Trophoblast cell (in vitro differentiated cells and primary cell): ENCODE measurements at regions not wholly inside any gene's neighbourhood (a gene's known extent, or its start where the extent isn't known, plus 50 kb on each side); places are given as distances from the start of the nearest gene placed in this dataset.

ENCODE experiments used
- DNase-seq, 2 donors: peaks; one replicate each; pipeline ENCODE4 v3.0.0-alpha.2; 2016
- H2AFZ ChIP-seq: 2 replicates; pipeline ENCODE4 v1.6.1; 2013; ENCODE audit warnings: low read length, moderate library complexity, mild to moderate bottlenecking; ENCODE audit not compliant: insufficient read depth, poor library complexity
- H2AK5ac ChIP-seq: 2 replicates; pipeline ENCODE4 v1.6.1; 2013; ENCODE audit warnings: mild to moderate bottlenecking, low read length
- H2BK120ac ChIP-seq: 2 replicates; pipeline ENCODE4 v1.6.1; 2013; ENCODE audit warnings: low read length, mild to moderate bottlenecking, moderate library complexity; ENCODE audit not compliant: insufficient read depth, poor library complexity
- H2BK12ac ChIP-seq: 2 replicates; pipeline ENCODE4 v1.6.1; 2013; ENCODE audit warnings: mild to moderate bottlenecking, low read length, moderate library complexity
- H2BK5ac ChIP-seq: 2 replicates; pipeline ENCODE4 v1.6.1; 2013; ENCODE audit warnings: low read length, low read depth, moderate library complexity, mild to moderate bottlenecking; ENCODE audit not compliant: poor library complexity
- H3K14ac ChIP-seq: 2 replicates; pipeline ENCODE4 v1.6.1; 2013; ENCODE audit warnings: mild to moderate bottlenecking, low read length
- H3K18ac ChIP-seq: 2 replicates; pipeline ENCODE4 v1.6.1; 2013; ENCODE audit warnings: mild to moderate bottlenecking, low read length
- H3K23ac ChIP-seq: 2 replicates; pipeline ENCODE4 v1.6.1; 2013; ENCODE audit warnings: low read length
- H3K27ac ChIP-seq: 2 replicates; pipeline ENCODE4 v1.5.1; 2013; ENCODE audit warnings: low read depth, mild to moderate bottlenecking, inconsistent platforms, low read length, moderate library complexity
- H3K27me3 ChIP-seq: 2 replicates; pipeline ENCODE4 v1.6.1; 2013; ENCODE audit warnings: inconsistent platforms, mild to moderate bottlenecking, low read length, moderate library complexity; ENCODE audit not compliant: insufficient read depth
- H3K36me3 ChIP-seq, 2 experiments: 1 replicate in 1 of 2; 2 replicates in 1 of 2; pipeline ENCODE4 v1.6.1; 2013; ENCODE audit warnings: low read length in 2 of 2, mild to moderate bottlenecking in 2 of 2, moderate library complexity in 1 of 2; ENCODE audit not compliant: insufficient read depth in 2 of 2, control insufficient read depth in 1 of 2
- H3K4ac ChIP-seq: 2 replicates; pipeline ENCODE4 v1.6.1; 2013; ENCODE audit warnings: low read depth, mild to moderate bottlenecking, low read length, moderate library complexity
- H3K4me1 ChIP-seq, 2 experiments: 1 replicate in 1 of 2; 2 replicates in 1 of 2; pipeline ENCODE4 v1.6.1; 2013; ENCODE audit warnings: low read length in 2 of 2, mild to moderate bottlenecking in 2 of 2, moderate library complexity in 1 of 2; ENCODE audit not compliant: insufficient read depth in 2 of 2, control insufficient read depth in 1 of 2
- H3K4me2 ChIP-seq: 2 replicates; pipeline ENCODE4 v1.6.1; 2013; ENCODE audit warnings: inconsistent platforms, mild to moderate bottlenecking, low read length, moderate library complexity
- H3K4me3 ChIP-seq: 2 replicates; pipeline ENCODE4 v1.5.1; 2013; ENCODE audit warnings: mild to moderate bottlenecking, low read depth, low read length, inconsistent platforms
- H3K79me1 ChIP-seq: one replicate; pipeline ENCODE4 v1.6.1; 2013; ENCODE audit warnings: low read length
- H3K79me2 ChIP-seq: 2 replicates; pipeline ENCODE4 v1.6.1; 2013; ENCODE audit warnings: low read length, mild to moderate bottlenecking; ENCODE audit not compliant: control insufficient read depth, insufficient read depth, poor library complexity
- H3K9ac ChIP-seq: 2 replicates; pipeline ENCODE4 v1.6.1; 2013; ENCODE audit warnings: mild to moderate bottlenecking, low read length
- H3K9me3 ChIP-seq: 2 replicates; pipeline ENCODE4 v1.6.1; 2013; ENCODE audit warnings: low read depth, mild to moderate bottlenecking, control low read depth, inconsistent platforms, low read length; ENCODE audit not compliant: insufficient read depth
- H4K12ac ChIP-seq: 2 replicates; pipeline ENCODE4 v1.6.1; 2013; ENCODE audit warnings: low read depth, mild to moderate bottlenecking, low read length, moderate library complexity
- H4K8ac ChIP-seq: 2 replicates; pipeline ENCODE4 v1.6.1; 2013; ENCODE audit warnings: low read depth, mild to moderate bottlenecking, low read length, moderate library complexity
- H4K91ac ChIP-seq: one replicate; pipeline ENCODE4 v1.6.1; 2013; ENCODE audit warnings: low read depth, mild to moderate bottlenecking, low read length, moderate library complexity
- WGBS: extraction: QIAGEN DNeasy Blood & Tissue Kit; methylation state at CpG from one replicate; pipeline ENCODE4 v1.1.7; 2013; ENCODE audit warnings: missing lambda C conversion rate; ENCODE audit not compliant: insufficient read length, insufficient coverage; ENCODE audit errors: extremely low coverage; 5-methylcytosine and 5-hydroxymethylcytosine counted together

DNA sequence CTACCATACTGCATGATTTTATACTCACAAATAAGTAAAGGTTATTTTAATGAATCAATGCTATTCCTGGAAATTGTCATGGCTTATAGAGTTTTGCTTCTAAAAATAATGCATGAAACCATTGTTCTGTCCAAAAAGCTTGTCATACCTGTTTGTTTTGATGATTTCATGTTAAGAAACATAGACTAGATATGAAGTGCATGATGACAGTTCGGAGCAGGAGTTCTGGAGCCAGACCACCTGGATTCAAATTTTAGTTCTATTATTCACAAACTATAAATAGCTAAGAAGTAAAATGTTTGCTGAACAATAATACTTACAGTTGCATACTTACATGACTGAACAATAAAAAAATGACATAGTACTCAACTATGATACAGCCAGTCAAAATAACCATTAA, 107.0 kb upstream of the AKR1E2 start:
- no peak overlapping the region for H4K8ac ChIP-seq
- H3K27me3 ChIP-seq = no peaks in the 10 kb centered on the region
- no peak overlapping the region for H4K91ac ChIP-seq
- no peak overlapping the region for H3K23ac ChIP-seq
- H4K12ac ChIP-seq = no peak overlapping the region
- no peak overlapping the region for H3K27ac ChIP-seq
- H3K9me3 ChIP-seq = no peaks in the 10 kb centered on the region
- H3K4me1 ChIP-seq = no peaks in the 10 kb centered on the region
- H3K4me2 ChIP-seq = no peak overlapping the region
- H3K79me1 ChIP-seq = no peaks in the 10 kb centered on the region
- no peak overlapping the region for H3K4ac ChIP-seq
- H2BK12ac ChIP-seq = no peak overlapping the region
- H2BK120ac ChIP-seq = no peak overlapping the region
- H2AFZ ChIP-seq = no peak overlapping the region
- no peak for DNase-seq
- WGBS = no CpG with 5 or more reads among the region's 1 CpG
- H3K79me2 ChIP-seq = no peaks in the 10 kb centered on the region
- H3K18ac ChIP-seq = no peak overlapping the region
- no peaks in the 10 kb centered on the region for H3K36me3 ChIP-seq
- no peak overlapping the region for H3K4me3 ChIP-seq
- no peak overlapping the region for H3K14ac ChIP-seq
- no peak overlapping the region for H2AK5ac ChIP-seq
- no peak overlapping the region for H3K9ac ChIP-seq
- H2BK5ac ChIP-seq = no peak overlapping the region

DNA sequence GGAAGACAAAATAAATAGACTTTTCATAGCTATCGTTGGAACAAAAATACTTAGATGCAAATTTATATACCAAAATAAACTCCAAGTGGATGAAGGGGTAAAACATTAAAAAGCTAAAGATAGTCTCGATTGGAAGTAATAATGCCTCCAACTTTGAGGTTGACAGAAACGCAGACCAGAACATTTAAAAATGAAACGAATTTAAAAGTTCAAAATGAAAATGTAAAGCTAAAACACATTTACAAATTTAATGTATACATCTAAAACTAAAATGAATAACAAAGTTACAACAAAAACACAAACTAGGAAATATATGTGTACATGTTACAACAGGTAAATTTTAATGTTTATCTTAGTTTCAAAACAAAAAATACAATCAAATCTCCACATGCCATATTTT, 107.5 kb upstream of the AKR1E2 start:
- Histone ChIP-seq H3K23ac (no peak overlapping the region), H2BK5ac (no peak overlapping the region), H4K12ac (no peak overlapping the region), H3K9me3 (no peaks in the 10 kb centered on the region), H2BK120ac (no peak overlapping the region), H2AK5ac (no peak overlapping the region), H3K4me3 (no peak overlapping the region), H3K79me1 (no peaks in the 10 kb centered on the region), H3K27me3 (no peaks in the 10 kb centered on the region), H3K4me2 (no peak overlapping the region), H4K8ac (no peak overlapping the region), H3K9ac (no peak overlapping the region), H2BK12ac (no peak overlapping the region), H2AFZ (no peak overlapping the region), H3K14ac (no peak overlapping the region), H4K91ac (no peak overlapping the region), H3K4me1 (no peaks in the 10 kb centered on the region), H3K79me2 (no peaks in the 10 kb centered on the region), H3K18ac (no peak overlapping the region), H3K4ac (no peak overlapping the region), H3K27ac (no peak overlapping the region), H3K36me3 (no peaks in the 10 kb centered on the region)
- WGBS = no CpG with 5 or more reads among the region's 4 CpGs
- DNase-seq = no peak

DNA sequence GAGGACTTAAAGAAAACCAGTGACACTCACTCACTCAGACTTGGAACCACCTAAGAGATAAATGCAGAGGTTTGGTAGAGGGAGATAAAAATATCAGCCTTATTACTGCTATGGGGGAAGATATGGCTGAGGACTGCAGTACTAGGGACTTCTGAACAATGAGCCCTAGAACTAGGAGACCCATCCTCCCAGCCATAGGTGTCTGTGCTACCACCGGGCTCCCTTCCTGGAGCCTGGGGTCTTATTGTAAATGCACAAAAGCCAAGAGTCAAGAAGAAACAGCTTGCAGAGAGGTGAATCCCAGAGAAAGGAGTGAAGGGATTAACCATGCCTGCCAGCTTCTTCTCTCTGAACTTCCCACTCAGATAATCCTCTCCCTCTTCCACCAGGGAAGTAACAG, 108.3 kb upstream of the AKR1E2 start:
- no peak overlapping the region for H2BK5ac ChIP-seq
- no peak overlapping the region for H2BK12ac ChIP-seq

DNA sequence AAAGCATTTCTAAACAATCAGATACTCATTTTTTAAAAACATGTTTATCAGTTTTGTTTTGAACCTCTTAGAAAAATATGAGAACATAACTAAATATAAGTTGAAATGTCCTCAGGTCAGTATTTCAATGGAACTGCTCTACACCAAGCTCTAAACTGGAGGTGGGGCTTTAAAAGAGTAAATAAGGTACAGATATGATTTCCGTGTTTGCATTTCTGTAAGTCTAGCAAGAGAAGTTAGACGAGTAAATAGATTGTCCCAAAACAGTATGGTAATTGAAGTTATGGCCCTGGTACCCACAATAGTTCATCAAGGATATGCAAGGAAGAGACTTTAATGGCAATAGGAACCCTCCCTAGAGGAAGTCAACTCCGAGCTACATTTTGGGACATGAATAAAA, 115.1 kb upstream of the AKR1E2 start:
- Histone ChIP-seq H3K27ac (no peak overlapping the region), H2BK12ac (no peak overlapping the region), H3K79me1 (peaks cover 5% of the 10 kb centered on the region), H3K4me1 (peaks cover 0 to 3% of the 10 kb centered on the region in 2 experiments), H2BK5ac (no peak overlapping the region), H3K79me2 (no peaks in the 10 kb centered on the region), H4K12ac (no peak overlapping the region), H3K9ac (no peak overlapping the region), H4K8ac (no peak overlapping the region), H3K4me3 (no peak overlapping the region), H3K18ac (no peak overlapping the region), H3K14ac (no peak overlapping the region), H3K4ac (no peak overlapping the region), H3K36me3 (no peaks in the 10 kb centered on the region), H4K91ac (no peak overlapping the region), H2BK120ac (no peak overlapping the region), H2AFZ (no peak overlapping the region), H3K9me3 (no peaks in the 10 kb centered on the region), H3K27me3 (no peaks in the 10 kb centered on the region), H3K23ac (no peak overlapping the region), H3K4me2 (no peak overlapping the region), H2AK5ac (no peak overlapping the region)
- no CpG with 5 or more reads among the region's 3 CpGs for WGBS
- DNase-seq = no peak

More for the DNA sequence above, 108.3 kb upstream of the AKR1E2 start:
- no peak overlapping the region for H3K4me2 ChIP-seq
- no peak for DNase-seq
- H2BK120ac ChIP-seq = peak overlapping the region; percentile 51
- no CpG with 5 or more reads among the region's 1 CpG for WGBS
- H3K36me3 ChIP-seq = no peaks in the 10 kb centered on the region
- no peak overlapping the region for H3K9ac ChIP-seq
- H3K14ac ChIP-seq = no peak overlapping the region
- no peaks in the 10 kb centered on the region for H3K79me1 ChIP-seq
- no peak overlapping the region for H4K91ac ChIP-seq
- H3K18ac ChIP-seq = no peak overlapping the region
- no peaks in the 10 kb centered on the region for H3K79me2 ChIP-seq
- no peaks in the 10 kb centered on the region for H3K4me1 ChIP-seq
- H4K8ac ChIP-seq = no peak overlapping the region
- H3K27ac ChIP-seq = no peak overlapping the region
- no peak overlapping the region for H3K4ac ChIP-seq
- no peaks in the 10 kb centered on the region for H3K9me3 ChIP-seq
- H2AK5ac ChIP-seq = no peak overlapping the region
- no peak overlapping the region for H3K4me3 ChIP-seq
- no peaks in the 10 kb centered on the region for H3K27me3 ChIP-seq
- H4K12ac ChIP-seq = no peak overlapping the region
- no peak overlapping the region for H2AFZ ChIP-seq
- H3K23ac ChIP-seq = no peak overlapping the region
